ENCODE measurements at regions not wholly inside any gene's neighbourhood (a gene's known extent, or its start where the extent isn't known, plus 50 kb on each side); places are given as distances from the start of the nearest gene placed in this dataset.

GRCh38 chr1:30508611-30509010, 214.8 kb downstream of the MATN1 start:
- no peak for TF ChIP-seq ZNF274 (IDR thresholded peaks at IDR 0.05; ENCODE audit: low read depth, low read length)
- no peak for TF ChIP-seq YY1 (IDR thresholded peaks at IDR 0.05; ENCODE audit: insufficient read depth, insufficient read length)
- TF ChIP-seq SUZ12 (IDR thresholded peaks at IDR 0.05; ENCODE audit: extremely low read depth, insufficient read depth, insufficient read length) = no peak

All from NT2/D1 (cell line).